NOMO-1 treated with DMSO at 0.1 percent for 48 hours (cell line): ENCODE measurements at regions not wholly inside any gene's neighbourhood (a gene's known extent, or its start where the extent isn't known, plus 50 kb on each side); places are given as distances from the start of the nearest gene placed in this dataset.
A peak's percentile ranks its signal among the peaks of the same experiment; 100 is the strongest.
"Not testable (repeated sequence)": the region's sequence is repeated elsewhere in the genome, so short reads cannot be mapped to it uniquely, and the experiment has no call there.

Source experiments
- DNase-seq: peaks from one replicate; lab custom pipeline; 2025; ENCODE audit not compliant: unreplicated experiment; lab: John Stamatoyannopoulos, UW

- DNase-seq = no peak
Observed at GRCh38 chr2:84057917-84058560, 401.0 kb downstream of the SUCLG1 start.

GRCh38 chr2:84055816-84056215 is 403.3 kb downstream of the SUCLG1 start:
- no peak for DNase-seq

- not testable (repeated sequence) for DNase-seq
Observed at GRCh38 chr2:84054577-84054976, 404.5 kb downstream of the SUCLG1 start.

- DNase-seq = no peak
Observed at GRCh38 chr2:84052913-84053312, 406.2 kb downstream of the SUCLG1 start.

GRCh38 chr2:84052043-84052442 is 407.0 kb downstream of the SUCLG1 start:
- no peak for DNase-seq

- no peak for DNase-seq
Observed at GRCh38 chr2:84048964-84049363, 410.1 kb downstream of the SUCLG1 start.

GRCh38 chr2:84041506-84041905 is 417.6 kb downstream of the SUCLG1 start:
- DNase-seq = no peak

GRCh38 chr2:84040281-84040680 is 418.8 kb downstream of the SUCLG1 start:
- no peak for DNase-seq

- DNase-seq = no peak
Observed at GRCh38 chr2:84038866-84039265, 420.2 kb downstream of the SUCLG1 start.

GRCh38 chr2:84033347-84033974 is 425.6 kb downstream of the SUCLG1 start:
- no peak for DNase-seq

GRCh38 chr2:84031312-84032050 is 427.6 kb downstream of the SUCLG1 start:
- DNase-seq = no peak

GRCh38 chr2:84029903-84030575 is 429.0 kb downstream of the SUCLG1 start:
- DNase-seq = no peak

- DNase-seq = no peak
Observed at GRCh38 chr2:84026818-84027217, 432.3 kb downstream of the SUCLG1 start.

- DNase-seq = peak; percentile 3
Observed at GRCh38 chr2:84022810-84023431, 436.2 kb downstream of the SUCLG1 start.

- DNase-seq = no peak
Observed at GRCh38 chr2:84017010-84017409, 442.1 kb downstream of the SUCLG1 start.

- no peak for DNase-seq
Observed at GRCh38 chr2:84016183-84016582, 442.9 kb downstream of the SUCLG1 start.

- no peak for DNase-seq
Observed at GRCh38 chr2:83997889-83998288, 461.2 kb downstream of the SUCLG1 start.

- DNase-seq = no peak
Observed at GRCh38 chr2:83994633-83995179, 464.4 kb downstream of the SUCLG1 start.

GRCh38 chr2:83993873-83994632 is 465.0 kb downstream of the SUCLG1 start:
- no peak for DNase-seq

- no peak for DNase-seq
Observed at GRCh38 chr2:83991992-83992391, 467.1 kb downstream of the SUCLG1 start.
